ENCODE measurements at regions not wholly inside any gene's neighbourhood (a gene's known extent, or its start where the extent isn't known, plus 50 kb on each side); places are given as distances from the start of the nearest gene placed in this dataset.
"Not testable (repeated sequence)": the region's sequence is repeated elsewhere in the genome, so short reads cannot be mapped to it uniquely, and the experiment has no call there.

GRCh38 chr9:31574006-31574765 lies 810.3 kb upstream of the ACO1 start:
- DNase-seq (ENCODE audit: low spot score) (no peak), FAIRE-seq (no peak)

GRCh38 chr9:31582071-31582470 lies 802.4 kb upstream of the ACO1 start:
- FAIRE-seq, result no peak
- no peak for DNase-seq (ENCODE audit: low spot score)

DNA sequence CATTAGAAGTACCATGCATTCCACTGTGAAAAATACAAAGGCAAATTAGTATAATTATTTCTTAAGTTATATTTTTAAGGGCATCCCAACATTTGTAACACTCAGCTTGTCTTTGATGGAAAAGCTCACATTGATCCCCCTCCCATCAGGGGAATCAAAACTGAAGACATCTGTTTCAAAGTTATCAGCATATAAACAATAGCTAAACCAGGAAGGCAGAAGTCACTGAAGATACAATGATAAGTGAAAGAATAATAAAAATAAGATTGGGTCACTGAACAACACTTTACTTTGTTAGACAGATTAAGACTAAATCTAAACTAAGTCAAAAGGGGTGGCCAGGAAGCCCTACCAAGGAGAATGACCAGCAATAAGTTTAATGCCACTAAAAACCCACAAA lies 801.9 kb upstream of the ACO1 start:
- FAIRE-seq, result no peak
- no peak for DNase-seq (ENCODE audit: low spot score)

- FAIRE-seq (no peak), DNase-seq (ENCODE audit: low spot score) (no peak)
These were observed 799.3 kb upstream of the ACO1 start for GRCh38 chr9:31585158-31585557.

DNA sequence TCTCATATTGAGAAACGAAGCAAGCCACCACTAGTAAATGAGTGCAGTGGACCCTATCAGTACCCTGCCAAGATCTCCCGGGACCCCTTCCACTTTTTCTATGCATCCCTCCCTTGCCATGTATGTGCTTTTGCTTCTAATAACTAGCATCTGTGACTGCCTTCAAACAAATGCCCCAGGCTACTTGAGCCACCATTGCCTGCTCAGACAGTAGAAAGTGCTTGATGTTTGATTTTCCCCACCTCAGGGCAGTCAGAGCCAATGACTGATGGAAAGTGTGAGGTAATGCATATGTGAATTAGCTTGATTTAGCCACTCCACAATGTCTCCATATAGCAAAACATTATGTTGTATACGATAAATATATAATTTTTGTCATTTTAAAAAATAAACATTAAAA lies 797.3 kb upstream of the ACO1 start:
- no peak for FAIRE-seq
- DNase-seq (ENCODE audit: low spot score), result no peak

GRCh38 chr9:31588006-31588405 lies 796.4 kb upstream of the ACO1 start:
- DNase-seq (ENCODE audit: low spot score), result no peak
- peak; percentile 27 for FAIRE-seq

GRCh38 chr9:31588756-31589155 lies 795.7 kb upstream of the ACO1 start:
- DNase-seq (ENCODE audit: low spot score), result no peak
- FAIRE-seq, result no peak

DNA sequence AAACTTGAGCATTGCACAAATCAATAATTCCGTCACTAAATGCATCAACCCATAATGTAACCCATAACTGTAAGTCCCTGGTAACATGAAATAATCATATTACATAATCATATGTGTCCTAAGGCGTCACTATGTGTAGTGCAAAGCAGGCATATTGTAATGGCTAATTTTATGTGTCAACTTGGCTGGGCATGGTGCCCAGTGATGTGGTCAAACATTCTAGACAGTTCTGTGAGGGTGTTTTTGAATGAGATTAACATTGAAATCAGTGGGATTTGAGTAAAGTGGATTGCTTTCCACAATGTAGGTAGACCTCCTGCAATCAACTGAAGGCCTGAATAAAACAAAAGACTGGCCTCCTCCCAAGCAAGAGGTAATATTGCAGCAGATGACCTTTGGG lies 794.4 kb upstream of the ACO1 start:
- FAIRE-seq (no peak), DNase-seq (ENCODE audit: low spot score) (no peak)

GRCh38 chr9:31597086-31597485 lies 787.4 kb upstream of the ACO1 start:
- FAIRE-seq; DNase-seq (ENCODE audit: low spot score): not testable (repeated sequence)

- peak; percentile 94 for FAIRE-seq
- DNase-seq (ENCODE audit: low spot score), result peak; percentile 73
These were observed 786.5 kb upstream of the ACO1 start for GRCh38 chr9:31597977-31598376.

GRCh38 chr9:31601666-31602065 lies 782.8 kb upstream of the ACO1 start:
- DNase-seq (ENCODE audit: low spot score), result no peak
- no peak for FAIRE-seq

DNA sequence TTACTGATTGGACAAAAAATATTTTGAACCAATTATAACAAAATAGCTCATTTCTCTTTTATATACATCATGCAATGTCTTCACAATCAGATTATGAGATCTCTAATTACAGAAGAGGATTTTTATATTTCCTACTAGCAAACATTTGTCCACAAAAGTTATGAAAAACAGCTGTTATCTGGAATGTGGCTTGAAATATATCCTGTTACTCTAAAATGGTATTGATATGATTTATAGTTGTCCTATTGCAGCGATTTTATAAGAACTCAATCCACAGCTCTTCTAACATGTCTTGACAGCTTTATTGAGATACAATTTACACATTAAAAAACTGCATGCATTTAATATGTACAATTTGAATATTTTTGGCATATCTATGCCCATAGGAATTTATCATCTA lies 779.9 kb upstream of the ACO1 start:
- FAIRE-seq, result no peak
- DNase-seq (ENCODE audit: low spot score), result no peak

- DNase-seq (ENCODE audit: low spot score), result no peak
- no peak for FAIRE-seq
These were observed 779.3 kb upstream of the ACO1 start for GRCh38 chr9:31605164-31605563.

- DNase-seq (ENCODE audit: low spot score) (no peak), FAIRE-seq (no peak)
These were observed 777.8 kb upstream of the ACO1 start for GRCh38 chr9:31606678-31607077.

DNA sequence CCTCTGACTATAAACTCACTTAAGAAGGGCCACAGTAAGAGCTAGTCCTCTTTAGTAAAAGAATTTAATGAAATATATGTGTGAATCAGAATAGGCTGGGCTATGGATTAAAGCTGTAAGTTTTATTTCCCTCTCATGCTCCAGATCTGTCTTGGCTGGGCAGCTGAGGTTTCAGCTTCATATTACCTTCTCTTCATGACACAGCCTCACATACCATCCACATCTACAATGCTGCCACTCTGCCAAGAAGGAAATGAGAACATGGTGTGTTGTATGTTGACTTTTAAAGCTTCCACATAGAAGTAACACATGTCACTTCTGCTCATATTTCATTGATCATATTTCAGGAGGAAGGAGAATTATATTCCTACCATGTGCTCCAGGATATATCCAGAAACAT lies 776.0 kb upstream of the ACO1 start:
- FAIRE-seq, result peak; percentile 68
- no peak for DNase-seq (ENCODE audit: low spot score)

GRCh38 chr9:31608881-31609280 lies 775.6 kb upstream of the ACO1 start:
- FAIRE-seq (no peak), DNase-seq (ENCODE audit: low spot score) (no peak)

DNA sequence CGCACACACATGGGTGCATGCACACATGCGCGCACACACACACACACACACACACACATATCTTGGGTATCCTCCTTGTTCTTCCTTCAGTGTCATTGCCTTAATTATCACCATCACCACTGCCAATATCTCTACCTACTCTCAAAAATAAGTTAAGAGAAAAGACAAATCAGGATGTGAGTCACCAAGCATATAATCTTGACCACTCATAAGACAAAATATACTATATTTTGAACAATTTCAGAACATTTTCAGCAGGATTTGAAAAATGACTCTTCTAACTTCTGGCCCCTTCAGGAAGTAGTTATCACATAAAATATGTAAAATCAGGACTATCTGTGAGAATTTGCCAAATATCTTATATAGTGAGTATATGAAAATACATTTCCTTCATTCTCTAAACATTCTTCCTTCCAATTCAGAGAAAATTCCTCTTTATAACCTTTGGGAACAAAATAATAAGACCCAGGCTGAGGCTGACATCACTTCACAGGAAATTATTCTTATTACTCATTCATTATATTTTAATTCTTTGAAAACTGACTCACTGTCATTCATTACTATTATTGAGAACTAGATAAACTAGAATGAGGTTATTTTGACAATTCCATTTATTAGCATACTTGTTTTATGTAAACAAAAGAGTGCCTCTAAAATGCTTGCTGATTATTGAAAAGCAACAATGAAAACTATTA lies 772.0 kb upstream of the ACO1 start:
- DNase-seq (ENCODE audit: low spot score) (no peak), FAIRE-seq (no peak)

GRCh38 chr9:31615966-31616365 lies 768.5 kb upstream of the ACO1 start:
- FAIRE-seq (no peak), DNase-seq (ENCODE audit: low spot score) (no peak)

DNA sequence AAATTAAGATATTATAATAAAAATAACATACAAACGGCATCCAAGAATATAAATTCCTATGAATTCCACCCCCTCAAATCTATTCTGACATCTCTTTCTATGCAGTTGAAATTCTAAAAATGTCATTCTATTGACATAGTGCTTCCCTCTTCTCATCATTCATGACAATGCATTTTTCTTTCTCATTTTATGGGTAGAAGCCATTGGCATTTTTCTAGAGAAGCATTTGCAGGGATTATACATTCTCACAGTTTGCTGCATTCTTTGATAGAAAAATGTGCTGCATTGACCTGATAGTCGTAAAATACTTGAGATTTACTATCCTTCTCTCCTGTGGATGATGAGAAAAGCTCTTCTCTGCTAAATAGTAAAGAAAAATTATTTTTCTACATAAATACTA lies 760.9 kb upstream of the ACO1 start:
- FAIRE-seq, result no peak

GRCh38 chr9:31629292-31629691 lies 755.2 kb upstream of the ACO1 start:
- FAIRE-seq, result no peak

More for the DNA sequence above, 760.9 kb upstream of the ACO1 start:
- no peak for DNase-seq (ENCODE audit: low spot score)

GRCh38 chr9:31637265-31637664 lies 747.2 kb upstream of the ACO1 start:
- FAIRE-seq (no peak), DNase-seq (ENCODE audit: low spot score) (no peak)

More at GRCh38 chr9:31629292-31629691, 755.2 kb upstream of the ACO1 start:
- DNase-seq (ENCODE audit: low spot score), result no peak

GRCh38 chr9:31637861-31638260 lies 746.6 kb upstream of the ACO1 start:
- FAIRE-seq (no peak), DNase-seq (ENCODE audit: low spot score) (no peak)

DNA sequence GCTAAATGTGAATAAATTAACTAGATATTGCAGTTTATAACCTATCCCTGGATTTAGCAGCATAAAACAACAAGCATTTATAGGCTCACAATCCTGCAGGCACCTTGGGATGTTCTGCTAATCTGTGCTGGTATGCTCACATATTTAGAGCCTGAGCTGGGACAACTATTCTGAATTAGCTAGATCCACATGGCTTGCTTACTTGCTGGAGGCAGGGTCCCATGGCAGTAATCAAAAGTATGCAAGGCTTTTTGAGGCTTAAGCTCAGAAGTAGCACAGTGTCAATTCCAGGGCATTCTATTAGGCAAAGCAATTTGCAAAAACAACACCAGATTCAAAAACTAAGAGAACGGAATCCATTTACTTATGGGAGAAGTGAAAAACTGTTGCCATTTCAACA lies 745.0 kb upstream of the ACO1 start:
- DNase-seq (ENCODE audit: low spot score) (no peak), FAIRE-seq (no peak)

All from urothelium cell line (cell line).